Testis (tissue), 2 donors: ENCODE measurements at regions not wholly inside any gene's neighbourhood (a gene's known extent, or its start where the extent isn't known, plus 50 kb on each side); places are given as distances from the start of the nearest gene placed in this dataset.

ENCODE experiments used
- DNase-seq: peaks from one replicate; pipeline ENCODE4 v3.0.0-alpha.2; 2019
- H3K27ac ChIP-seq, 2 donors: fragments of 200-600 bp; sonication (generic); one replicate each; pipeline ENCODE4 v1.5.1; 2019
- H3K27me3 ChIP-seq: fragments of 200-600 bp; sonication (generic); one replicate; pipeline ENCODE4 v1.5.1; 2019
- H3K36me3 ChIP-seq: fragments of 200-600 bp; sonication (generic); one replicate; pipeline ENCODE4 v1.5.1; 2017; ENCODE audit warnings: low read depth; ENCODE audit errors: missing control alignments
- H3K4me1 ChIP-seq: fragments of 200-600 bp; sonication (generic); one replicate; pipeline ENCODE4 v1.5.1; 2019
- H3K4me3 ChIP-seq, 2 donors: fragments of 200-600 bp; sonication (generic); one replicate each; pipeline ENCODE4 v1.5.1; 2017 to 2019
- H3K9me3 ChIP-seq: fragments of 200-600 bp; sonication (generic); one replicate; pipeline ENCODE4 v1.5.1; 2017
- CTCF ChIP-seq, 3 experiments: fragments of 450-650 bp in 2 of 3; fragments of 200-600 bp in 1 of 3; sonication (generic) in 1 of 3; IDR thresholded peaks; one replicate each; pipeline ENCODE4 v1.5.1; 2016 to 2019; ENCODE audit warnings: antibody characterized with exemption in 3 of 3, mild to moderate bottlenecking in 2 of 3, moderate library complexity in 1 of 3
- POLR2A ChIP-seq: fragments of 450-650 bp; IDR thresholded peaks from one replicate; pipeline ENCODE4 v1.6.1; 2017; ENCODE audit warnings: antibody characterized with exemption, mild to moderate bottlenecking, moderate library complexity
- WGBS, 2 donors: methylation state at CpG; one replicate each; pipeline ENCODE4 v1.1.5; 2018; 5-methylcytosine and 5-hydroxymethylcytosine counted together
- intact Hi-C: fragments of 100-400 bp; cut with DNase I; formaldehyde crosslinking; loops from one replicate; pipeline ENCODE4 v1.15.1; 2023; ENCODE audit warnings: low total_unique reads

- Histone ChIP-seq H3K4me1 (no peaks in the 10 kb centered on the region), H3K4me3 (no peak overlapping the region), H3K9me3 (no peaks in the 10 kb centered on the region), H3K27ac (no peak overlapping the region), H3K36me3 (no peaks in the 10 kb centered on the region), H3K27me3 (no peaks in the 10 kb centered on the region)
- TF ChIP-seq POLR2A (no peak), CTCF (IDR thresholded peaks at IDR 0.05) (no peak)
- 85 to 86% methylated on average over 4 of the region's 4 CpGs for WGBS, 2 donors
- intact Hi-C loops: no loop called here
- no peak for DNase-seq
These were observed 73.0 kb upstream of the SMIM23 start for GRCh38 chr5:171712616-171713015.

GRCh38 chr5:171713152-171713551 is 72.5 kb upstream of the SMIM23 start:
- Histone ChIP-seq H3K4me3 (no peak overlapping the region), H3K4me1 (no peaks in the 10 kb centered on the region), H3K27ac (no peak overlapping the region), H3K27me3 (no peaks in the 10 kb centered on the region), H3K9me3 (no peaks in the 10 kb centered on the region), H3K36me3 (no peaks in the 10 kb centered on the region)
- DNase-seq: no peak
- WGBS, 2 donors: 86 to 91% methylated on average over 2 of the region's 2 CpGs
- no peak for TF ChIP-seq POLR2A
- no peak for TF ChIP-seq CTCF (IDR thresholded peaks at IDR 0.05)
- intact Hi-C loops: no loop called here

- no peaks in the 10 kb centered on the region for H3K36me3 ChIP-seq
- WGBS, 2 donors: 88 to 98% methylated on average over 2 of the region's 2 CpGs
These were observed 71.4 kb upstream of the SMIM23 start for GRCh38 chr5:171714261-171714660.

GRCh38 chr5:171714851-171715250 is 70.8 kb upstream of the SMIM23 start:
- no peak for TF ChIP-seq POLR2A
- no peak for TF ChIP-seq CTCF (IDR thresholded peaks at IDR 0.05)
- WGBS, 2 donors: 36 to 96% methylated on average over 1 of the region's 1 CpG
- intact Hi-C loops: no loop called here
- Histone ChIP-seq H3K27ac (no peak overlapping the region), H3K36me3 (no peaks in the 10 kb centered on the region), H3K27me3 (no peaks in the 10 kb centered on the region), H3K4me3 (no peak overlapping the region), H3K9me3 (no peaks in the 10 kb centered on the region), H3K4me1 (no peaks in the 10 kb centered on the region)
- DNase-seq: no peak

More at GRCh38 chr5:171714261-171714660, 71.4 kb upstream of the SMIM23 start:
- H3K9me3 ChIP-seq: no peaks in the 10 kb centered on the region
- TF ChIP-seq CTCF (IDR thresholded peaks at IDR 0.05) (no peak), POLR2A (no peak)
- no peaks in the 10 kb centered on the region for H3K4me1 ChIP-seq
- H3K4me3 ChIP-seq: no peak overlapping the region
- intact Hi-C loops: no loop called here
- no peaks in the 10 kb centered on the region for H3K27me3 ChIP-seq
- DNase-seq: no peak
- H3K27ac ChIP-seq: no peak overlapping the region

- Histone ChIP-seq H3K36me3 (no peaks in the 10 kb centered on the region), H3K27me3 (no peaks in the 10 kb centered on the region), H3K9me3 (no peaks in the 10 kb centered on the region), H3K27ac (no peak overlapping the region), H3K4me1 (no peaks in the 10 kb centered on the region), H3K4me3 (no peak overlapping the region)
- no peak for TF ChIP-seq CTCF (IDR thresholded peaks at IDR 0.05)
- no peak for TF ChIP-seq POLR2A
- WGBS, 2 donors: 83 to 92% methylated on average over 2 to 4 of the region's 4 CpGs
- DNase-seq: no peak
- intact Hi-C loops: no loop called here
These were observed 70.1 kb upstream of the SMIM23 start for GRCh38 chr5:171715551-171715950.
